CD14-positive monocyte (primary cell): ENCODE measurements at regions not wholly inside any gene's neighbourhood (a gene's known extent, or its start where the extent isn't known, plus 50 kb on each side); places are given as distances from the start of the nearest gene placed in this dataset.

Experiments used
- DNase-seq, 3 donors: peaks; one replicate each; pipeline ENCODE4 v3.0.0-alpha.2; 2011 to 2022
- H2AFZ ChIP-seq: 2 replicates; pipeline ENCODE4 v1.6.0; 2012; ENCODE audit warnings: mild to moderate bottlenecking, low read depth, low read length, inconsistent platforms; ENCODE audit not compliant: insufficient read depth, poor library complexity, severe bottlenecking
- H3K27ac ChIP-seq, 2 donors: 1 replicate in 1 of 2; 2 replicates in 1 of 2; pipeline ENCODE4 v1.5.1; 2012 to 2013; ENCODE audit warnings: low read length in 2 of 2, control low read depth in 1 of 2, inconsistent platforms in 1 of 2, low read depth in 1 of 2, mild to moderate bottlenecking in 1 of 2
- H3K27me3 ChIP-seq, 2 donors: one replicate each; pipeline versions ENCODE4 v1.6.0 to v1.6.1; 2011 to 2013; ENCODE audit warnings: low read length in 2 of 2; ENCODE audit not compliant: control insufficient read depth in 2 of 2, insufficient read depth in 2 of 2
- H3K36me3 ChIP-seq, 2 donors: replicated peaks in 1 of 2; 1 replicate in 1 of 2; 2 replicates in 1 of 2; pipeline versions ENCODE4 v1.5.1 to v1.6.1; 2012 to 2013; ENCODE audit warnings: low read length in 2 of 2, control low read depth in 1 of 2, inconsistent platforms in 1 of 2, mild to moderate bottlenecking in 1 of 2; ENCODE audit not compliant: insufficient read depth in 2 of 2, control insufficient read depth in 1 of 2
- H3K4me1 ChIP-seq, 2 donors: 1 replicate in 1 of 2; 2 replicates in 1 of 2; pipeline versions ENCODE4 v1.5.1 to v1.6.1; 2012 to 2013; ENCODE audit warnings: low read length in 2 of 2, control low read depth in 1 of 2, inconsistent platforms in 1 of 2, mild to moderate bottlenecking in 1 of 2, moderate library complexity in 1 of 2; ENCODE audit not compliant: insufficient read depth in 2 of 2, control insufficient read depth in 1 of 2
- H3K4me2 ChIP-seq: replicated peaks from 2 replicates; pipeline ENCODE3; 2012; ENCODE audit warnings: low read length, moderate library complexity, mild to moderate bottlenecking; ENCODE audit not compliant: poor library complexity, severe bottlenecking; ENCODE audit errors: extremely low read depth
- H3K4me3 ChIP-seq, 3 experiments: fragments of 200-600 bp in 1 of 3; sonication (generic) in 1 of 3; replicated peaks in 1 of 3; 1 replicate in 2 of 3; 2 replicates in 1 of 3; pipeline ENCODE4 v1.5.1; 2011 to 2013; ENCODE audit warnings: low read length in 3 of 3, mild to moderate bottlenecking in 3 of 3, control low read depth in 2 of 3, low read depth in 2 of 3, inconsistent platforms in 1 of 3, moderate library complexity in 1 of 3
- H3K79me2 ChIP-seq: 2 replicates; pipeline ENCODE4 v1.6.0; 2012; ENCODE audit warnings: mild to moderate bottlenecking, control low read depth, inconsistent platforms, low read length, moderate library complexity; ENCODE audit not compliant: insufficient read depth
- H3K9ac ChIP-seq: 2 replicates; pipeline ENCODE4 v1.6.0; 2017; ENCODE audit warnings: low read length, mild to moderate bottlenecking; ENCODE audit not compliant: insufficient read depth, poor library complexity, severe bottlenecking
- H3K9me3 ChIP-seq, 2 donors: replicated peaks in 1 of 2; 1 replicate in 1 of 2; 2 replicates in 1 of 2; pipeline versions ENCODE4 v1.5.1 to v1.6.1; 2012 to 2013; ENCODE audit warnings: low read length in 2 of 2, control low read depth in 1 of 2; ENCODE audit not compliant: control insufficient read depth in 1 of 2, insufficient read depth in 1 of 2
- H4K20me1 ChIP-seq: 2 replicates; pipeline ENCODE4 v1.6.0; 2012; ENCODE audit warnings: mild to moderate bottlenecking, low read length, control low read depth, moderate library complexity; ENCODE audit not compliant: insufficient read depth
- H3K27ac Mint-ChIP-seq, 7 donors: one replicate each; pipeline ENCODE4 v1.8.0; 2020; ENCODE audit warnings: mild to moderate bottlenecking in 7 of 7, mixed read lengths in 7 of 7, moderate library complexity in 6 of 7, inconsistent platforms in 2 of 7
- H3K27me3 Mint-ChIP-seq, 3 donors: one replicate each; pipeline ENCODE4 v1.8.0; 2021 to 2022; ENCODE audit warnings: low read depth in 3 of 3, mild to moderate bottlenecking in 3 of 3, mixed read lengths in 3 of 3, moderate library complexity in 3 of 3, inconsistent platforms in 1 of 3
- H3K36me3 Mint-ChIP-seq, 2 donors: one replicate each; pipeline ENCODE4 v1.8.0; 2020; ENCODE audit warnings: mixed read lengths in 2 of 2, inconsistent platforms in 1 of 2, mild to moderate bottlenecking in 1 of 2
- H3K4me1 Mint-ChIP-seq: one replicate; pipeline ENCODE4 v1.8.0; 2020; ENCODE audit warnings: mild to moderate bottlenecking, mixed read lengths
- H3K4me3 Mint-ChIP-seq, 2 donors: one replicate each; pipeline ENCODE4 v1.8.0; 2020; ENCODE audit warnings: mild to moderate bottlenecking in 2 of 2, mixed read lengths in 2 of 2, moderate library complexity in 1 of 2
- H3K9me3 Mint-ChIP-seq, 7 donors: one replicate each; pipeline ENCODE4 v1.8.0; 2020 to 2022; ENCODE audit warnings: mixed read lengths in 7 of 7, mild to moderate bottlenecking in 6 of 7, moderate library complexity in 6 of 7, inconsistent platforms in 2 of 7
- WGBS: methylation state at CpG from one replicate; pipeline ENCODE4 v1.1.5; 2013; ENCODE audit warnings: missing lambda C conversion rate; ENCODE audit not compliant: insufficient coverage; 5-methylcytosine and 5-hydroxymethylcytosine counted together
- intact Hi-C, 2 donors: fragments of 100-400 bp; cut with micrococcal nuclease; formaldehyde crosslinking; loops; one replicate each; pipeline versions ENCODE4 v1.15.0 to v1.15.1; 2023
- TF ChIP-seq, protein P1 (sequence below): fragments of 200-600 bp; IDR thresholded peaks from one replicate; pipeline ENCODE4 v1.8.0; 2022; ENCODE audit warnings: antibody characterized with exemption, mild to moderate bottlenecking

GRCh38 chr3:195015021-195015420 lies 255.9 kb downstream of the XXYLT1 start:
- Histone ChIP-seq H3K4me3 (no peak overlapping the region), H3K9me3 (no peaks in the 10 kb centered on the region), H3K4me2 (no peak overlapping the region), H3K27ac (no peak overlapping the region), H3K27me3 (no peaks in the 10 kb centered on the region), H3K36me3 (no peaks in the 10 kb centered on the region), H3K4me1 (peaks cover 19 to 25% of the 10 kb centered on the region in 2 donors), H2AFZ (no peak overlapping the region), H3K9ac (no peak overlapping the region), H4K20me1 (no peaks in the 10 kb centered on the region), H3K79me2 (no peaks in the 10 kb centered on the region)
- H3K36me3 Mint-ChIP-seq: no peaks in the 10 kb centered on the region
- TF ChIP-seq, protein P1, sequence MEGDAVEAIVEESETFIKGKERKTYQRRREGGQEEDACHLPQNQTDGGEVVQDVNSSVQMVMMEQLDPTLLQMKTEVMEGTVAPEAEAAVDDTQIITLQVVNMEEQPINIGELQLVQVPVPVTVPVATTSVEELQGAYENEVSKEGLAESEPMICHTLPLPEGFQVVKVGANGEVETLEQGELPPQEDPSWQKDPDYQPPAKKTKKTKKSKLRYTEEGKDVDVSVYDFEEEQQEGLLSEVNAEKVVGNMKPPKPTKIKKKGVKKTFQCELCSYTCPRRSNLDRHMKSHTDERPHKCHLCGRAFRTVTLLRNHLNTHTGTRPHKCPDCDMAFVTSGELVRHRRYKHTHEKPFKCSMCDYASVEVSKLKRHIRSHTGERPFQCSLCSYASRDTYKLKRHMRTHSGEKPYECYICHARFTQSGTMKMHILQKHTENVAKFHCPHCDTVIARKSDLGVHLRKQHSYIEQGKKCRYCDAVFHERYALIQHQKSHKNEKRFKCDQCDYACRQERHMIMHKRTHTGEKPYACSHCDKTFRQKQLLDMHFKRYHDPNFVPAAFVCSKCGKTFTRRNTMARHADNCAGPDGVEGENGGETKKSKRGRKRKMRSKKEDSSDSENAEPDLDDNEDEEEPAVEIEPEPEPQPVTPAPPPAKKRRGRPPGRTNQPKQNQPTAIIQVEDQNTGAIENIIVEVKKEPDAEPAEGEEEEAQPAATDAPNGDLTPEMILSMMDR: no peak
- no peak overlapping the region for H3K27ac Mint-ChIP-seq
- intact Hi-C loops: no loop called here
- peaks cover 38% of the 10 kb centered on the region for H3K4me1 Mint-ChIP-seq
- peaks cover 0 to 5% (median 0%) of the 10 kb centered on the region in 7 donors for H3K9me3 Mint-ChIP-seq
- peaks cover 1 to 6% (median 2%) of the 10 kb centered on the region in 3 donors for H3K27me3 Mint-ChIP-seq
- 27% methylated on average over 2 of the region's 5 CpGs for WGBS
- no peak for DNase-seq
- no peak overlapping the region for H3K4me3 Mint-ChIP-seq

- DNase-seq: no peak
- no peak overlapping the region for H3K27ac Mint-ChIP-seq
- no peaks in the 10 kb centered on the region for H3K79me2 ChIP-seq
- H3K4me2 ChIP-seq: no peak overlapping the region
- no peak overlapping the region for H3K27ac ChIP-seq
- H3K36me3 Mint-ChIP-seq: no peaks in the 10 kb centered on the region
- peaks cover 0 to 6% (median 3%) of the 10 kb centered on the region in 3 donors for H3K27me3 Mint-ChIP-seq
- TF ChIP-seq, protein P1: no peak
- peaks cover 9 to 13% of the 10 kb centered on the region in 2 donors for H3K4me1 ChIP-seq
- H3K4me1 Mint-ChIP-seq: peaks cover 30% of the 10 kb centered on the region
- H3K4me3 Mint-ChIP-seq: no peak overlapping the region
- H2AFZ ChIP-seq: no peak overlapping the region
- peaks cover 0 to 7% (median 4%) of the 10 kb centered on the region in 7 donors for H3K9me3 Mint-ChIP-seq
- no peak overlapping the region for H3K9ac ChIP-seq
- no peak overlapping the region for H3K4me3 ChIP-seq
- intact Hi-C loops: no loop called here
- no peaks in the 10 kb centered on the region for H3K36me3 ChIP-seq
- no peaks in the 10 kb centered on the region for H4K20me1 ChIP-seq
- peaks cover 0 to 2% of the 10 kb centered on the region in 2 donors for H3K9me3 ChIP-seq
- 100% methylated on average over 2 of the region's 4 CpGs for WGBS
- H3K27me3 ChIP-seq: no peaks in the 10 kb centered on the region
Observed at GRCh38 chr3:195017151-195017550, 253.8 kb downstream of the XXYLT1 start.
